ENCODE measurements at regions not wholly inside any gene's neighbourhood (a gene's known extent, or its start where the extent isn't known, plus 50 kb on each side); places are given as distances from the start of the nearest gene placed in this dataset.

- no peaks in the 10 kb centered on the region for H3K4me1 Mint-ChIP-seq (ENCODE audit: low read depth)
- DNase-seq (ENCODE audit: low spot score): no peak
- H3K4me3 Mint-ChIP-seq: no peak overlapping the region
- intact Hi-C loops (cut with micrococcal nuclease): no loop called here
- H3K27ac Mint-ChIP-seq: no peak overlapping the region
- no peaks in the 10 kb centered on the region for H3K36me3 Mint-ChIP-seq (ENCODE audit: low read depth)
- H3K27me3 Mint-ChIP-seq (ENCODE audit: insufficient read depth): no peaks in the 10 kb centered on the region
- H3K9me3 Mint-ChIP-seq: peaks cover 23% of the 10 kb centered on the region
Measured at GRCh38 chr13:65553096-65553727, 1676.9 kb downstream of the PCDH9 start.

GRCh38 chr13:65551208-65551607, 1678.9 kb downstream of the PCDH9 start:
- Mint-ChIP-seq H3K27me3 (ENCODE audit: insufficient read depth) (no peaks in the 10 kb centered on the region), H3K27ac (no peak overlapping the region), H3K9me3 (peaks cover 30% of the 10 kb centered on the region), H3K4me1 (ENCODE audit: low read depth) (no peaks in the 10 kb centered on the region), H3K4me3 (no peak overlapping the region), H3K36me3 (ENCODE audit: low read depth) (no peaks in the 10 kb centered on the region)
- no peak for DNase-seq (ENCODE audit: low spot score)
- intact Hi-C loops (cut with micrococcal nuclease): no loop called here

GRCh38 chr13:65540175-65540574, 1690.0 kb downstream of the PCDH9 start:
- no peak for DNase-seq (ENCODE audit: low spot score)
- Mint-ChIP-seq H3K4me1 (ENCODE audit: low read depth) (no peaks in the 10 kb centered on the region), H3K27ac (no peak overlapping the region), H3K27me3 (ENCODE audit: insufficient read depth) (no peaks in the 10 kb centered on the region), H3K4me3 (no peak overlapping the region), H3K9me3 (peaks cover 22% of the 10 kb centered on the region), H3K36me3 (ENCODE audit: low read depth) (no peaks in the 10 kb centered on the region)
- intact Hi-C loops (cut with micrococcal nuclease): no loop called here

GRCh38 chr13:65535370-65535769, 1694.8 kb downstream of the PCDH9 start:
- Mint-ChIP-seq H3K27me3 (ENCODE audit: insufficient read depth) (no peaks in the 10 kb centered on the region), H3K4me3 (no peak overlapping the region), H3K27ac (no peak overlapping the region), H3K36me3 (ENCODE audit: low read depth) (no peaks in the 10 kb centered on the region), H3K4me1 (ENCODE audit: low read depth) (no peaks in the 10 kb centered on the region), H3K9me3 (peaks cover 18% of the 10 kb centered on the region)
- DNase-seq (ENCODE audit: low spot score): no peak
- intact Hi-C loops (cut with micrococcal nuclease): no loop called here

- H3K9me3 Mint-ChIP-seq: peaks cover 9% of the 10 kb centered on the region
- intact Hi-C loops (cut with micrococcal nuclease): no loop called here
- no peaks in the 10 kb centered on the region for H3K27me3 Mint-ChIP-seq (ENCODE audit: insufficient read depth)
- DNase-seq (ENCODE audit: low spot score): no peak
- H3K4me3 Mint-ChIP-seq: no peak overlapping the region
- H3K27ac Mint-ChIP-seq: no peak overlapping the region
- H3K36me3 Mint-ChIP-seq (ENCODE audit: low read depth): no peaks in the 10 kb centered on the region
- no peaks in the 10 kb centered on the region for H3K4me1 Mint-ChIP-seq (ENCODE audit: low read depth)
Measured at GRCh38 chr13:65532231-65532630, 1697.9 kb downstream of the PCDH9 start.

- H3K4me1 Mint-ChIP-seq (ENCODE audit: low read depth): no peaks in the 10 kb centered on the region
- H3K36me3 Mint-ChIP-seq (ENCODE audit: low read depth): no peaks in the 10 kb centered on the region
- no peaks in the 10 kb centered on the region for H3K27me3 Mint-ChIP-seq (ENCODE audit: insufficient read depth)
- intact Hi-C loops (cut with micrococcal nuclease): no loop called here
- no peak for DNase-seq (ENCODE audit: low spot score)
- no peak overlapping the region for H3K27ac Mint-ChIP-seq
- no peak overlapping the region for H3K4me3 Mint-ChIP-seq
- H3K9me3 Mint-ChIP-seq: peaks cover 9% of the 10 kb centered on the region
Measured at GRCh38 chr13:65530688-65531087, 1699.4 kb downstream of the PCDH9 start.

GRCh38 chr13:65529541-65529940, 1700.6 kb downstream of the PCDH9 start:
- intact Hi-C loops (cut with micrococcal nuclease): no loop called here
- Mint-ChIP-seq H3K4me1 (ENCODE audit: low read depth) (no peaks in the 10 kb centered on the region), H3K4me3 (no peak overlapping the region), H3K27ac (no peak overlapping the region), H3K36me3 (ENCODE audit: low read depth) (no peaks in the 10 kb centered on the region), H3K9me3 (peaks cover 12% of the 10 kb centered on the region), H3K27me3 (ENCODE audit: insufficient read depth) (no peaks in the 10 kb centered on the region)
- no peak for DNase-seq (ENCODE audit: low spot score)

- Mint-ChIP-seq H3K27me3 (ENCODE audit: insufficient read depth) (no peaks in the 10 kb centered on the region), H3K4me1 (ENCODE audit: low read depth) (no peaks in the 10 kb centered on the region), H3K4me3 (no peak overlapping the region), H3K9me3 (peaks cover 14% of the 10 kb centered on the region), H3K27ac (no peak overlapping the region), H3K36me3 (ENCODE audit: low read depth) (no peaks in the 10 kb centered on the region)
- intact Hi-C loops (cut with micrococcal nuclease): no loop called here
- DNase-seq (ENCODE audit: low spot score): no peak
Measured at GRCh38 chr13:65508745-65509144, 1721.4 kb downstream of the PCDH9 start.

GRCh38 chr13:65508338-65508737, 1721.8 kb downstream of the PCDH9 start:
- Mint-ChIP-seq H3K27ac (no peak overlapping the region), H3K27me3 (ENCODE audit: insufficient read depth) (no peaks in the 10 kb centered on the region), H3K4me3 (no peak overlapping the region), H3K36me3 (ENCODE audit: low read depth) (no peaks in the 10 kb centered on the region), H3K4me1 (ENCODE audit: low read depth) (no peaks in the 10 kb centered on the region), H3K9me3 (peaks cover 14% of the 10 kb centered on the region)
- intact Hi-C loops (cut with micrococcal nuclease): no loop called here
- DNase-seq (ENCODE audit: low spot score): no peak

- H3K27me3 Mint-ChIP-seq (ENCODE audit: insufficient read depth): no peaks in the 10 kb centered on the region
- H3K27ac Mint-ChIP-seq: no peak overlapping the region
- no peak for DNase-seq (ENCODE audit: low spot score)
- no peak overlapping the region for H3K4me3 Mint-ChIP-seq
- intact Hi-C loops (cut with micrococcal nuclease): no loop called here
- H3K9me3 Mint-ChIP-seq: peaks cover 11% of the 10 kb centered on the region
- H3K4me1 Mint-ChIP-seq (ENCODE audit: low read depth): no peaks in the 10 kb centered on the region
- H3K36me3 Mint-ChIP-seq (ENCODE audit: low read depth): no peaks in the 10 kb centered on the region
Measured at GRCh38 chr13:65505941-65506340, 1724.2 kb downstream of the PCDH9 start.

GRCh38 chr13:65504213-65504612, 1725.9 kb downstream of the PCDH9 start:
- Mint-ChIP-seq H3K36me3 (ENCODE audit: low read depth) (no peaks in the 10 kb centered on the region), H3K27ac (no peak overlapping the region), H3K4me3 (no peak overlapping the region), H3K9me3 (peaks cover 11% of the 10 kb centered on the region), H3K27me3 (ENCODE audit: insufficient read depth) (no peaks in the 10 kb centered on the region), H3K4me1 (ENCODE audit: low read depth) (no peaks in the 10 kb centered on the region)
- DNase-seq (ENCODE audit: low spot score): no peak
- intact Hi-C loops (cut with micrococcal nuclease): no loop called here

GRCh38 chr13:65500481-65500880, 1729.7 kb downstream of the PCDH9 start:
- Mint-ChIP-seq H3K27me3 (ENCODE audit: insufficient read depth) (no peaks in the 10 kb centered on the region), H3K9me3 (peaks cover 3% of the 10 kb centered on the region), H3K36me3 (ENCODE audit: low read depth) (no peaks in the 10 kb centered on the region), H3K4me1 (ENCODE audit: low read depth) (no peaks in the 10 kb centered on the region), H3K4me3 (no peak overlapping the region), H3K27ac (no peak overlapping the region)
- intact Hi-C loops (cut with micrococcal nuclease): no loop called here
- DNase-seq (ENCODE audit: low spot score): no peak

- DNase-seq (ENCODE audit: low spot score): no peak
Measured at GRCh38 chr13:65499256-65499655, 1730.9 kb downstream of the PCDH9 start.

GRCh38 chr13:65497265-65497664, 1732.9 kb downstream of the PCDH9 start:
- Mint-ChIP-seq H3K4me1 (ENCODE audit: low read depth) (no peaks in the 10 kb centered on the region), H3K27ac (no peak overlapping the region), H3K36me3 (ENCODE audit: low read depth) (no peaks in the 10 kb centered on the region), H3K4me3 (no peak overlapping the region), H3K9me3 (no peaks in the 10 kb centered on the region), H3K27me3 (ENCODE audit: insufficient read depth) (no peaks in the 10 kb centered on the region)
- no peak for DNase-seq (ENCODE audit: low spot score)
- intact Hi-C loops (cut with micrococcal nuclease): no loop called here

More at GRCh38 chr13:65499256-65499655, 1730.9 kb downstream of the PCDH9 start:
- H3K27me3 Mint-ChIP-seq (ENCODE audit: insufficient read depth): no peaks in the 10 kb centered on the region
- H3K36me3 Mint-ChIP-seq (ENCODE audit: low read depth): no peaks in the 10 kb centered on the region
- intact Hi-C loops (cut with micrococcal nuclease): no loop called here
- H3K27ac Mint-ChIP-seq: no peak overlapping the region
- no peak overlapping the region for H3K4me3 Mint-ChIP-seq
- no peaks in the 10 kb centered on the region for H3K4me1 Mint-ChIP-seq (ENCODE audit: low read depth)
- H3K9me3 Mint-ChIP-seq: no peaks in the 10 kb centered on the region

Data from activated T-helper 1 cell treated with anti-CD3 and anti-CD28 coated beads, Interleukin-12 subunit alpha, Interleukin-12 subunit beta, Interleukin-2, Interleukin-4 antibody, amounts not matched to agents 30 ng/mL and 10 ng/mL and 1 ng/mL, durations not matched to agents 14 hours and 24 hours and 36 hours (primary cell).